BLaER1 (cell line): ENCODE measurements at regions not wholly inside any gene's neighbourhood (a gene's known extent, or its start where the extent isn't known, plus 50 kb on each side); places are given as distances from the start of the nearest gene placed in this dataset.

Experiments used
- H3K27ac ChIP-seq: shearing (Covaris generic); formaldehyde crosslinking; 2 replicates; pipeline ENCODE4 v1.8.1; 2022
- H3K27me3 ChIP-seq: shearing (Covaris generic); formaldehyde crosslinking; 2 replicates; pipeline ENCODE4 v1.8.1; 2022
- H3K36me3 ChIP-seq: shearing (Covaris generic); formaldehyde crosslinking; 2 replicates; pipeline ENCODE4 v1.8.1; 2022
- H3K4me1 ChIP-seq: shearing (Covaris generic); formaldehyde crosslinking; 2 replicates; pipeline ENCODE4 v1.8.1; 2022
- H3K4me2 ChIP-seq: shearing (Covaris generic); formaldehyde crosslinking; 2 replicates; pipeline ENCODE4 v1.8.1; 2022
- H3K4me3 ChIP-seq: shearing (Covaris generic); formaldehyde crosslinking; 2 replicates; pipeline ENCODE4 v1.8.1; 2022
- H3K9ac ChIP-seq: shearing (Covaris generic); formaldehyde crosslinking; 2 replicates; pipeline ENCODE4 v1.8.1; 2022
- H3K9me3 ChIP-seq: shearing (Covaris generic); formaldehyde crosslinking; 2 replicates; pipeline ENCODE4 v1.8.1; 2022
- H4K20me1 ChIP-seq: shearing (Covaris generic); formaldehyde crosslinking; 2 replicates; pipeline ENCODE4 v1.8.1; 2022
- Cebpa-rat ChIP-seq: shearing (Covaris generic); IDR thresholded peaks from 2 replicates; pipeline ENCODE4 v1.8.1; 2022

GRCh38 chr1:170219163-170219562 lies 73.4 kb downstream of the NTMT2 start:
- Histone ChIP-seq H3K36me3 (no peaks in the 10 kb centered on the region), H3K4me3 (no peak overlapping the region), H4K20me1 (no peaks in the 10 kb centered on the region), H3K27me3 (no peaks in the 10 kb centered on the region), H3K4me2 (no peak overlapping the region), H3K9me3 (no peaks in the 10 kb centered on the region), H3K27ac (no peak overlapping the region), H3K9ac (no peak overlapping the region), H3K4me1 (no peaks in the 10 kb centered on the region)
- no peak for TF ChIP-seq Cebpa-rat

- no peaks in the 10 kb centered on the region for H4K20me1 ChIP-seq
- no peaks in the 10 kb centered on the region for H3K36me3 ChIP-seq
- no peak overlapping the region for H3K4me3 ChIP-seq
- H3K27ac ChIP-seq: no peak overlapping the region
- H3K4me2 ChIP-seq: no peak overlapping the region
- H3K9me3 ChIP-seq: no peaks in the 10 kb centered on the region
- H3K4me1 ChIP-seq: no peaks in the 10 kb centered on the region
- no peak for TF ChIP-seq Cebpa-rat
- H3K27me3 ChIP-seq: no peaks in the 10 kb centered on the region
- H3K9ac ChIP-seq: no peak overlapping the region
These were observed 75.3 kb downstream of the NTMT2 start for GRCh38 chr1:170221031-170221430.

- Histone ChIP-seq H3K27ac (no peak overlapping the region), H3K4me1 (no peaks in the 10 kb centered on the region), H3K9me3 (no peaks in the 10 kb centered on the region), H3K9ac (no peak overlapping the region), H3K4me2 (no peak overlapping the region), H3K27me3 (no peaks in the 10 kb centered on the region), H3K4me3 (no peak overlapping the region), H3K36me3 (no peaks in the 10 kb centered on the region), H4K20me1 (no peaks in the 10 kb centered on the region)
- TF ChIP-seq Cebpa-rat: no peak
These were observed 75.7 kb downstream of the NTMT2 start for GRCh38 chr1:170221495-170221894.

GRCh38 chr1:170224469-170224868 lies 78.7 kb downstream of the NTMT2 start:
- Histone ChIP-seq H3K9me3 (no peaks in the 10 kb centered on the region), H4K20me1 (no peaks in the 10 kb centered on the region), H3K27ac (no peak overlapping the region), H3K4me2 (no peak overlapping the region), H3K4me1 (no peaks in the 10 kb centered on the region), H3K4me3 (no peak overlapping the region), H3K27me3 (no peaks in the 10 kb centered on the region), H3K36me3 (no peaks in the 10 kb centered on the region), H3K9ac (no peak overlapping the region)
- TF ChIP-seq Cebpa-rat: no peak

GRCh38 chr1:170225781-170226530 lies 80.2 kb downstream of the NTMT2 start:
- H3K27me3 ChIP-seq: no peaks in the 10 kb centered on the region
- H3K4me3 ChIP-seq: no peak overlapping the region
- H4K20me1 ChIP-seq: no peaks in the 10 kb centered on the region
- no peak overlapping the region for H3K4me2 ChIP-seq
- no peak overlapping the region for H3K27ac ChIP-seq
- no peak for TF ChIP-seq Cebpa-rat
- H3K36me3 ChIP-seq: no peaks in the 10 kb centered on the region
- no peak overlapping the region for H3K9ac ChIP-seq
- no peaks in the 10 kb centered on the region for H3K4me1 ChIP-seq
- no peaks in the 10 kb centered on the region for H3K9me3 ChIP-seq

GRCh38 chr1:170226767-170227166 lies 81.0 kb downstream of the NTMT2 start:
- H3K4me3 ChIP-seq: no peak overlapping the region
- no peaks in the 10 kb centered on the region for H3K9me3 ChIP-seq
- H3K4me2 ChIP-seq: no peak overlapping the region
- H3K27me3 ChIP-seq: no peaks in the 10 kb centered on the region
- H3K36me3 ChIP-seq: no peaks in the 10 kb centered on the region
- H3K27ac ChIP-seq: no peak overlapping the region
- H3K9ac ChIP-seq: no peak overlapping the region
- no peaks in the 10 kb centered on the region for H3K4me1 ChIP-seq
- no peak for TF ChIP-seq Cebpa-rat
- no peaks in the 10 kb centered on the region for H4K20me1 ChIP-seq

- H3K9ac ChIP-seq: no peak overlapping the region
- no peaks in the 10 kb centered on the region for H3K4me1 ChIP-seq
- no peaks in the 10 kb centered on the region for H4K20me1 ChIP-seq
- H3K27ac ChIP-seq: no peak overlapping the region
- H3K36me3 ChIP-seq: no peaks in the 10 kb centered on the region
- no peak for TF ChIP-seq Cebpa-rat
- no peaks in the 10 kb centered on the region for H3K9me3 ChIP-seq
- H3K4me3 ChIP-seq: no peak overlapping the region
- no peaks in the 10 kb centered on the region for H3K27me3 ChIP-seq
- H3K4me2 ChIP-seq: no peak overlapping the region
These were observed 84.6 kb downstream of the NTMT2 start for GRCh38 chr1:170230323-170230722.

DNA sequence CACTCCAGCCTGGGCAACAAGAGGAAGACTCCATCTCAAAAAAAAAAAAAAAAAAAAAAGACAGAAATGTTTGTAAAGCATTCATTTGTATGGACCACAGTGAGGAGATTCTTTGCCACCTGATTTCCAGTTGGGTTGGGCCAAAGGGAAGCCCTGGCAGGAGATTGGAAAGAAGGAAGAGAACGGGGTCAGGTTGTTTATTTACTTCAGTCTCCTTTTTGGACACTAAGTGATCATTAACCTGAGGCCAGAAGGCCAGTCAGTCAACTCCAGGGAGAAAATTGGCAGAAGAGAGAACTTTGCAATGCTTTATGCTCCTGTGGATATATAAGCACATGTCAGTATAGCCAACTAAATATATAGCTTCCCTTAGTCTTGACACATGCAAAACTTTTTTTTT lies 85.9 kb downstream of the NTMT2 start:
- H3K9me3 ChIP-seq: no peaks in the 10 kb centered on the region
- H3K27me3 ChIP-seq: no peaks in the 10 kb centered on the region
- no peaks in the 10 kb centered on the region for H3K36me3 ChIP-seq
- no peaks in the 10 kb centered on the region for H4K20me1 ChIP-seq
- no peak overlapping the region for H3K4me2 ChIP-seq
- H3K27ac ChIP-seq: no peak overlapping the region
- H3K9ac ChIP-seq: no peak overlapping the region
- H3K4me1 ChIP-seq: no peaks in the 10 kb centered on the region
- no peak overlapping the region for H3K4me3 ChIP-seq
- no peak for TF ChIP-seq Cebpa-rat

DNA sequence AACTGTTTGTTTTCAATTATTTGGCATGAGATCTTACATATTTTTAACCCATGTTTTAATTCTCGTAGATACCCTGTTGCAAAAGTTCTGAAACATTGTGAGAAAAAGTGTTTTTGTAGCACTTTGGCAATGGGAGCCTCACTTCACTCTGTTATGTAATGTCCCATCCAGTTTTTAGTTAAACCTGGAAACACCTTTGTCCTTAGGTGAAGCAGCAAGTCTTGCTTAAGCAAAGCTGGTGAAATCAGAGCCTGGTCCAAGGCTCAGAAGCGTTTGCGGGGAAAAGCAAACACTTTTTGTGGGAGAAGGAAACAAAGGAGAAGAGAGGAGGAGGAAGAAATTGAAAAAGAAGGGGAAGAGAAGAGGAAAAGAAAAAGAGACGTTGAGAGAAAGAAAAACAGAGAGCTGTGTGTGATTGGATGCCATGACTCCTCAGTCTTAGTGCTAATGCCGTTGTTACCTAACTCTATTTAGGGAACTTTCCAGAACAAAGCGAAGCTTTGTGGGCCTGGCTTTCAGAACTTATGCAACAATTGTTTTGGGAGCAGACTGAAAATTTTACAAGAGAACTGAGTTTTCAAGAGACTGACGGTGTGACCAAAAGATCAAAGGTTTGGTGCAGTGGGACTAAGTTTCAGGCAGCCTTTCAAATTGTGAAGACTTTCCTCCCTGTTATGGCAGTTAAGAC lies 93.1 kb downstream of the NTMT2 start:
- Histone ChIP-seq H3K27me3 (no peaks in the 10 kb centered on the region), H3K4me3 (no peak overlapping the region), H3K4me2 (no peak overlapping the region), H3K36me3 (no peaks in the 10 kb centered on the region), H3K27ac (no peak overlapping the region), H3K9me3 (no peaks in the 10 kb centered on the region), H3K4me1 (no peaks in the 10 kb centered on the region), H3K9ac (no peak overlapping the region), H4K20me1 (no peaks in the 10 kb centered on the region)
- TF ChIP-seq Cebpa-rat: no peak

DNA sequence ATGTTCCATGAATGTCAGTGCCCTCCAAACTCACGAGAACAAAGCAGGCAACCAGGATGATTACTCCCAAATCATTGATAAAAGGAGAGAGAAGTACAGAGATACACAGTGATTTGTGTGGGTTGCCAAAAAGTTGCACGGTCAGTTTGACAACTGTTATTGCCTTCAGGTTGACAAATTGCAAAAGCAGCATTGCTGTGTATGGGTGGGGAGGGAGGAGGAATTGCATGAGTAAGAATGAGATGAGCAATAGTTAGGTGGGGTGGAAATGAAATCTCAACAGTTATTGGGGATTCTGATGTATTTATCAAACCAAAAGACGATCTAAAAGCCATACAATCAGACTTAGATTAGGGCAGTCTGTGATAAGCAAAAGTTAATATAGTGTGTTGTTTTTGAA lies 93.7 kb downstream of the NTMT2 start:
- no peak overlapping the region for H3K4me2 ChIP-seq
- H4K20me1 ChIP-seq: no peaks in the 10 kb centered on the region
- H3K9me3 ChIP-seq: no peaks in the 10 kb centered on the region
- no peak overlapping the region for H3K9ac ChIP-seq
- no peaks in the 10 kb centered on the region for H3K36me3 ChIP-seq
- no peak overlapping the region for H3K4me3 ChIP-seq
- no peak overlapping the region for H3K27ac ChIP-seq
- H3K27me3 ChIP-seq: no peaks in the 10 kb centered on the region
- no peak for TF ChIP-seq Cebpa-rat
- no peaks in the 10 kb centered on the region for H3K4me1 ChIP-seq
